Common myeloid progenitor, CD34-positive (primary cell): ENCODE measurements at regions not wholly inside any gene's neighbourhood (a gene's known extent, or its start where the extent isn't known, plus 50 kb on each side); places are given as distances from the start of the nearest gene placed in this dataset.

Experiments used
- CTCF ChIA-PET: fragments of 350-600 bp; sonication (Branson Sonifier 250); formaldehyde crosslinking; loops from one replicate; lab custom pipeline; 2021; ENCODE audit warnings: antibody characterized with exemption; lab: Charles Lee
- POLR2A ChIA-PET: fragments of 350-600 bp; sonication (Branson Sonifier 250); formaldehyde crosslinking; loops from one replicate; lab custom pipeline; 2021; ENCODE audit warnings: antibody characterized with exemption; lab: Charles Lee
- DNase-seq, 3 donors: peaks; one replicate each; pipeline versions ENCODE4 v3.0.0 to v3.0.0-alpha.2; 2013
- H3K27ac ChIP-seq, 2 experiments: 1 replicate in 1 of 2; 2 replicates in 1 of 2; pipeline ENCODE4 v1.7.0; 2013; ENCODE audit warnings: inconsistent platforms in 2 of 2, low read length in 2 of 2, mild to moderate bottlenecking in 2 of 2, low read depth in 1 of 2, moderate library complexity in 1 of 2; ENCODE audit not compliant: severe bottlenecking in 2 of 2, insufficient read depth in 1 of 2, poor library complexity in 1 of 2
- H3K27me3 ChIP-seq, 5 experiments: replicated peaks in 2 of 5; 1 replicate in 3 of 5; 2 replicates in 2 of 5; pipeline versions ENCODE4 v1.6.1 to v1.7.0; 2013; ENCODE audit warnings: low read length in 4 of 5, mild to moderate bottlenecking in 2 of 5, moderate library complexity in 2 of 5, inconsistent platforms in 1 of 5; ENCODE audit not compliant: insufficient read depth in 5 of 5, control insufficient read depth in 4 of 5
- H3K36me3 ChIP-seq, 4 experiments: 1 replicate in 2 of 4; 2 replicates in 2 of 4; pipeline versions ENCODE4 v1.6.1 to v1.7.0; 2013; ENCODE audit warnings: low read length in 3 of 4, control low read depth in 1 of 4, mild to moderate bottlenecking in 1 of 4; ENCODE audit not compliant: control insufficient read depth in 4 of 4, insufficient read depth in 4 of 4
- H3K4me1 ChIP-seq, 4 experiments: 1 replicate in 3 of 4; 2 replicates in 1 of 4; pipeline versions ENCODE4 v1.6.1 to v1.7.1; 2013; ENCODE audit warnings: low read length in 3 of 4, mild to moderate bottlenecking in 3 of 4, control low read depth in 1 of 4, inconsistent platforms in 1 of 4, moderate library complexity in 1 of 4; ENCODE audit not compliant: control insufficient read depth in 4 of 4, insufficient read depth in 4 of 4; ENCODE audit errors: control extremely low read depth in 1 of 4
- H3K4me3 ChIP-seq, 7 experiments: 1 replicate in 4 of 7; 2 replicates in 3 of 7; pipeline versions ENCODE4 v1.5.1 to v1.7.0; 2013; ENCODE audit warnings: mild to moderate bottlenecking in 7 of 7, low read length in 6 of 7, moderate library complexity in 6 of 7, inconsistent platforms in 2 of 7, low read depth in 2 of 7, control low read depth in 1 of 7; ENCODE audit not compliant: insufficient read depth in 4 of 7, control insufficient read depth in 1 of 7; ENCODE audit errors: extremely low read depth in 1 of 7
- H3K9me3 ChIP-seq, 5 experiments: 1 replicate in 4 of 5; 2 replicates in 1 of 5; pipeline versions ENCODE4 v1.6.1 to v1.7.1; 2013; ENCODE audit warnings: low read length in 4 of 5, mild to moderate bottlenecking in 2 of 5, inconsistent platforms in 1 of 5, low read depth in 1 of 5, moderate library complexity in 1 of 5; ENCODE audit not compliant: control insufficient read depth in 4 of 5, insufficient read depth in 2 of 5; ENCODE audit errors: control extremely low read depth in 1 of 5
- WGBS: methylation state at CpG from one replicate; pipeline ENCODE4 v1.1.5; 2013; ENCODE audit not compliant: insufficient coverage; 5-methylcytosine and 5-hydroxymethylcytosine counted together

DNA sequence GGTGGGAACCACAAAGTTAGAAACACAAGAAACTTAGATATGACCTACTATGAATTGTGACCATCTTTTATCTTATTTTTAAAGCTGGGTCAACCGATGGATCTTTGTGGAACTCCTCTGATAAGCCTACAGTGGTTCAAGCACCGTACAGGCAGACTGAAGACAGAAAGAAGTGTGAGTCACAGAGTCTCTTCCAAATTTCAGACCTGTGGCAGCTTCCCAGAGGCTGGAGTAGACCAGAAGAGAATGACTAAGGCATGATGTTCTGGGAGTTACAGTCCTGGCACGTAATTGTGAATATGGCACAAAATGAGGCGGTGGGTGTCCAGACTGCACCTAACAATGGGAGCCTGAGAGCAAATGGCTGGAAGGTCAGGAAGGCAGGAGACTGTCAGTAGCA is 70.0 kb downstream of the LMO4 start:
- peaks cover 0 to 16% (median 3%) of the 10 kb centered on the region in 5 experiments for H3K27me3 ChIP-seq
- no peaks in the 10 kb centered on the region for H3K9me3 ChIP-seq
- no peak for DNase-seq
- H3K4me1 ChIP-seq, result peaks cover 0 to 3% (median 0%) of the 10 kb centered on the region in 4 experiments
- H3K4me3 ChIP-seq, result no peak overlapping the region
- no peaks in the 10 kb centered on the region for H3K36me3 ChIP-seq
- CTCF ChIA-PET, result no interaction called here
- POLR2A ChIA-PET, result no interaction called here
- whole genome bisulfite sequencing, result 95% methylated on average over 4 of the region's 4 CpGs
- no peak overlapping the region for H3K27ac ChIP-seq

DNA sequence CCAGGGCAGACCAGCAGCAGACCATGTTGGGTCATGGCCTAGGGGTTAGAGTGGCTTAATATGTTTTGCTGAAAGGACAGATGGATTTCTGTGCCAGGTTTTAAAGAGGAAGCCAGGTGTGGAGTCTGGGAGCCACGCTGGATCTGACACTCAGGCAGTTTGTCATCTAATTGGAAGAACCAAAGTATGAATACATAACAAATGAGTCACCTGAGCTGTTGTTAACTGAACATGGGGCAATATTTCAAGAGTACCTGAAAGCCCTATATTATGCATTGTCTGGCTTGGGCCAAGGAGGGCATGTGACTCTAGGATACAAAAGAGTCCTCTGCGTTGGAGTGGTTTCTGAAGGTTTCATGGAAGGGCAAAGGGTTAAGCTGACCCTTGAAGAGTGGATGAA is 70.6 kb downstream of the LMO4 start:
- peaks cover 0 to 3% (median 0%) of the 10 kb centered on the region in 4 experiments for H3K4me1 ChIP-seq
- H3K4me3 ChIP-seq, result no peak overlapping the region
- 100% methylated on average over 1 of the region's 2 CpGs for WGBS
- ChIA-PET POLR2A (no interaction called here), CTCF (no interaction called here)
- H3K27ac ChIP-seq, result no peak overlapping the region
- no peaks in the 10 kb centered on the region for H3K9me3 ChIP-seq
- DNase-seq, result no peak
- H3K36me3 ChIP-seq, result no peaks in the 10 kb centered on the region
- H3K27me3 ChIP-seq, result peaks cover 0 to 22% (median 7%) of the 10 kb centered on the region in 5 experiments

DNA sequence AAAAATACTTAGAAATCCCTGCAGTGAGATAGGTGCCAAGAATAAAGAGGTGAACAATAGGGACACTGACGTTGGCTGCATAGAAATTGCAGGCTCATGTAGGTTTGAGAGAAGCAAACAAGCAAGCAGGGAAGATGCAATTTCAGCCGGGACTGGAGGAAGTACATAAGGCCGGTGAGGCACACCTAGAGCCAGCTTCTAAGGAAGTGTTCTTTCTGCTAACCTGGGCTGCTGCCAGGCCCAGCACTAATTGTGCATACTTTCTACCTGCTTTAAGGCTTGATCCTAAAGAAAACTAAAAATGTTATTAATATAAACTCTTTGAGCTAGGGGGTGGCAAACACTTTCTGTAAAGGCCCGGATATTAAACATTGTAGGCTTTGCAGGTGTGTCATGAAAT is 71.0 kb downstream of the LMO4 start:
- POLR2A ChIA-PET, result no interaction called here
- H3K36me3 ChIP-seq, result no peaks in the 10 kb centered on the region

DNA sequence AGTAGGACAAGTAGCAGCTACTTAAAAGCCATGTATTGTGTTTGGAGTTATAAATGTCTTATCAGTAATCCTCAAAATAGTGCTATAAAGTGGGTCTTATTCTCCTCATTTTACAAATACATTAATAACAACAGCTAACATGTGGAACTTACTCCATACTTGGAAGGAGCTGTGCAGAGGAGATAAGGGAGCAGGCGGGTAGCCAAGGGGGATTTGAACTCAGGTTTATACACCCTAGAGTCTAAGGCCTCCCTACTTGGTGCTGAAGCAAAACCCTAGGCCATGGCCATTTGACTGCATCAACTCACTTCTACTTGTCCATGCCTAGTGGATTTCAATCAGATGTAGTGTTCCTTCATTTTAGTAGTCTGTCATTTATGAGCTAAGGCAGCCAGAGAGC is 72.1 kb downstream of the LMO4 start:
- POLR2A ChIA-PET, result no interaction called here
- CTCF ChIA-PET, result interaction anchor here (0.6 kb wide), 1 partner anchor 1445 kb away, joined by 3 read pairs; no protein-coding TSS in a partner anchor
- H3K27ac ChIP-seq, result no peak overlapping the region
- WGBS, result 83% methylated on average over 1 of the region's 1 CpG
- no peaks in the 10 kb centered on the region for H3K36me3 ChIP-seq
- peaks cover 0 to 3% (median 0%) of the 10 kb centered on the region in 4 experiments for H3K4me1 ChIP-seq
- DNase-seq, result no peak
- no peak overlapping the region for H3K4me3 ChIP-seq
- peaks cover 0 to 28% (median 7%) of the 10 kb centered on the region in 5 experiments for H3K27me3 ChIP-seq
- peaks cover 0 to 1% (median 0%) of the 10 kb centered on the region in 5 experiments for H3K9me3 ChIP-seq

More for the DNA sequence above, 71.0 kb downstream of the LMO4 start:
- Histone ChIP-seq H3K9me3 (no peaks in the 10 kb centered on the region), H3K27me3 (peaks cover 0 to 27% (median 7%) of the 10 kb centered on the region in 5 experiments), H3K27ac (no peak overlapping the region), H3K4me1 (peaks cover 0 to 3% (median 0%) of the 10 kb centered on the region in 4 experiments), H3K4me3 (no peak overlapping the region)
- CTCF ChIA-PET, result no interaction called here
- no peak for DNase-seq
- 92% methylated on average over 3 of the region's 4 CpGs for WGBS

DNA sequence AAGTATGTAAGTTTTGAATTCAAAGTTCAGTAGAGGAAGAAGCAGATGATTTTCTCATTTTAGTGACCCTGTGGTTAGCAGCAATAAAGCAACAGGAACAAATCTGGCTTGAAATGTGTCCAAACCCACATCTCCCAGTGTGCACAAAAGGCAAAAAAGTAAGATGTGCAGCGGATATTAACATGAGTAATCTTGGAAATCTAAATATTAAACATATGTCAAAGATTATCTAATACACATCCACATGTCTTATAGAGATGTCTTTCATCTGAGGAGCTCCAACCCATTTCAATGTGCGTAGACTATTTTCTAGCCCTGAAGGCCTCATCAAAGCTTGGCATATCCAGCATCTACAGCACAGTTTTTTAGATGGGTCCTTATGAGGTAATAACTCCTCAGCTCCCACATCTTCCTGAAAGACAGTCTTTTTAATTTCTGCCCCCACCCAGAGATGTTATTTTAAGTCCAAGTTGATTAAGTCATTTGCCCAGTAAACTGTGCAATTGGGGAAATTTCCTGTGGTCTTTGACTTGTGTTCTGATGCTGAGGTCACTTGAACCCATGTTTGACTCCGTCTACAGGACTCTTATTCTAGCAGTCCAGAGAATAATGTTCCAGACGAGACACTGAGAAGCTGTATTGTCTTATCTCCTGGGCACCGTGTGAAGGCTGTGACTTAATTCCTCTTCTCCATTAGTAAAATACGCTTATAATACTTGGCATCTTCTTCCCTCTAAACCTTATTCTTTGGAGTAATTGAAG is 73.7 kb downstream of the LMO4 start:
- Histone ChIP-seq H3K27me3 (peaks cover 0 to 28% (median 7%) of the 10 kb centered on the region in 5 experiments), H3K27ac (no peak overlapping the region), H3K4me3 (no peak overlapping the region), H3K36me3 (no peaks in the 10 kb centered on the region), H3K9me3 (peaks cover 0 to 1% (median 0%) of the 10 kb centered on the region in 5 experiments), H3K4me1 (peaks cover 0 to 3% (median 0%) of the 10 kb centered on the region in 4 experiments)
- CTCF ChIA-PET, result no interaction called here
- POLR2A ChIA-PET, result no interaction called here
- peak in 2 of 3 donors; percentile 37 to 41 for DNase-seq
- WGBS, result 100% methylated on average over 2 of the region's 6 CpGs

DNA sequence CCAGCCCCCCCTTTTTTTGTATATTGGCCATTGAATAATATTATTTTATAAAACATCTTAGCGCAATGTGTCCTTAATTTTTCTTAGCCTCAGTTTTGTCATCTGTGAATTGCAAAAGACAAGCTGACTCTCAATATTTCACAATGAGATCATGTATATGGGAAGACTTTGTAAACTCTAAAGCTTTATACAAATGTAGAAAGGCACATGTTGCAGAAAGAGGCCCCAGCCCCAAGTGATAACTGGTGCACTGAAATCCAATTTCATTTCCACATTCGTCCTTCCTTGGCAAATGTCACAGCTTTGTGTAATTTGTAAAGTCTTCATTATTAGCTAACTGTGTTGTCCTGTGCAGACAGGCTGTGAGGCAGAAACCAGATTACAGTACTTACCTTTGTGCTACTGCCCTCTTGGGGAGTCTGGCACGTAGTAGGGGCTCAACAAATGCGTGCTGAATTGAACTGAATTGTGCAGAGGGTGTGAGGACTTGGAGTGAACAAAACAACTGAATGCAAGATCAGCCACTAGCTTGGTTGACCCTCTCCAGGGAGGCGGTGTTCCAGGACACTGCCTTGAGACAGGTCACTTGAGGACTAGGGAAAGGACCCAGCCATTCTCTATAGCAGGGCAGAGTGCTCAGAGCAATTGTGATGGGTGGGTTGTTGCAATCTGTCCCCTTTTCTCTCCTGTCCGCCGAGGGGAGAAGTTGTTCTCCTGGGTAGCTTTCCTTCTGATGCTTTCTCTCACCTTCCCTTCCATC is 74.6 kb downstream of the LMO4 start:
- H3K4me3 ChIP-seq, result no peak overlapping the region
- H3K36me3 ChIP-seq, result no peaks in the 10 kb centered on the region
- peaks cover 0 to 28% (median 7%) of the 10 kb centered on the region in 5 experiments for H3K27me3 ChIP-seq
- peaks cover 0 to 1% (median 0%) of the 10 kb centered on the region in 5 experiments for H3K9me3 ChIP-seq
- no peak for DNase-seq
- WGBS, result 100% methylated on average over 3 of the region's 7 CpGs
- H3K4me1 ChIP-seq, result peaks cover 0 to 3% (median 0%) of the 10 kb centered on the region in 4 experiments
- POLR2A ChIA-PET, result no interaction called here
- no peak overlapping the region for H3K27ac ChIP-seq
- CTCF ChIA-PET, result no interaction called here

DNA sequence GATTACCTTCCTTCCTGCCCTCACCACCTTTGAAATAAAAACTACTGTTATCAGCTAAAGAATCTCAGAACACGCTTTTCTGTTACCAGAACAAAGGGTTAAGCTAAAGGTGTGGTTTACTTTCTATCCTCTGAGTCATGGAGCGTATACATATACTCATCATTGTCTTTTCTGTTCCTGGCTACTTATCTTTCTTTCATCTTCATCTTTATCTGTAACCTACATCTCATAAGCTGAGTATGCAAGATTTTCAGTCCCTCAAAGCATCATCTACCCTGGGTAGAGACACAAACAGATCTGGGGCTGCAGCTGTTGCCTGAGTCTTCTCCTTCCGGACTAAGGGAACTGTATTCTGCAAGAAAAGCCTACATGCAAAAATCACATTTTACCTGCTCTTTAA is 75.6 kb downstream of the LMO4 start:
- H3K9me3 ChIP-seq, result peaks cover 0 to 1% (median 0%) of the 10 kb centered on the region in 5 experiments
- POLR2A ChIA-PET, result no interaction called here
- 100% methylated on average over 2 of the region's 3 CpGs for WGBS
- H3K27ac ChIP-seq, result no peak overlapping the region
- CTCF ChIA-PET, result no interaction called here
- H3K4me1 ChIP-seq, result peaks cover 0 to 3% (median 0%) of the 10 kb centered on the region in 4 experiments
- no peak overlapping the region for H3K4me3 ChIP-seq
- no peak for DNase-seq
- peaks cover 0 to 23% (median 7%) of the 10 kb centered on the region in 5 experiments for H3K27me3 ChIP-seq
- no peaks in the 10 kb centered on the region for H3K36me3 ChIP-seq
